ENCODE measurements at regions not wholly inside any gene's neighbourhood (a gene's known extent, or its start where the extent isn't known, plus 50 kb on each side); places are given as distances from the start of the nearest gene placed in this dataset.
"Not testable (repeated sequence)": the region's sequence is repeated elsewhere in the genome, so short reads cannot be mapped to it uniquely, and the experiment has no call there.

DNA sequence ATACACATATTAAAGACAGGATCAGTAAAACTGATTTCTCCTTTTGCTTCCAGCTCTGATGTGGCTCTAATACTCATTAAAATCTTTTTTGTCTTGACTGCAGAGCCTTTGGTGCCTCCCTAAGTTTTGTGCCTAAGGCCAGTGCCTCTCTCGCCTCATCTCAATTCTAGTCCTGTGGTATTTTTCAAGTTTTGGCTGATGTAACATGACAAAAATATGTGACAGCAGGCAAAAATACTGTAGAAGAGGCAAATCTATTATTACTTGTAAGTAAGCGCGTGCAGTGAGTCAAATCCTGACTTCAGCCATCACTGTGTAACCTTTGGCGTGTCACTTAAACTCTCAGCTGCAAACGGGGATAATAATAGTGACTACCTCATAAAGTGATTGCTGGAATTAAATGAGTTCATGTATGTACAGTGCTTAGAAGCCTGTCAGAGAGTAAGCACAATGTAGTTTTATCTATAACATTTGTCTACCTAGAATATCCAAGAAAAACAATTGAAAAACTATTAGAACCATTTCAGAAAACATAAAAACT is 74.0 kb downstream of the MAB21L3 start:
- no peak for DNase-seq (ENCODE audit: low spot score)
- no peak for TF ChIP-seq CTCF (IDR thresholded peaks at IDR 0.05; ENCODE audit: extremely low read depth, insufficient read depth, missing control alignments)
- in situ Hi-C loops (cut with MboI; ENCODE audit: low pct_unique_long_range_greater_than_20kb, low sequenced_read_pairs, unreplicated experiment): no loop called here

- DNase-seq (ENCODE audit: low spot score): no peak
- TF ChIP-seq CTCF (IDR thresholded peaks at IDR 0.05; ENCODE audit: extremely low read depth, insufficient read depth, missing control alignments): no peak
- in situ Hi-C loops (cut with MboI; ENCODE audit: low pct_unique_long_range_greater_than_20kb, low sequenced_read_pairs, unreplicated experiment): no loop called here
Measured at GRCh38 chr1:116189481-116189880, 78.3 kb downstream of the MAB21L3 start.

GRCh38 chr1:116191294-116191693 is 80.1 kb downstream of the MAB21L3 start:
- no peak for TF ChIP-seq CTCF (IDR thresholded peaks at IDR 0.05; ENCODE audit: extremely low read depth, insufficient read depth, missing control alignments)
- no peak for DNase-seq (ENCODE audit: low spot score)
- in situ Hi-C loops (cut with MboI; ENCODE audit: low pct_unique_long_range_greater_than_20kb, low sequenced_read_pairs, unreplicated experiment): no loop called here

DNA sequence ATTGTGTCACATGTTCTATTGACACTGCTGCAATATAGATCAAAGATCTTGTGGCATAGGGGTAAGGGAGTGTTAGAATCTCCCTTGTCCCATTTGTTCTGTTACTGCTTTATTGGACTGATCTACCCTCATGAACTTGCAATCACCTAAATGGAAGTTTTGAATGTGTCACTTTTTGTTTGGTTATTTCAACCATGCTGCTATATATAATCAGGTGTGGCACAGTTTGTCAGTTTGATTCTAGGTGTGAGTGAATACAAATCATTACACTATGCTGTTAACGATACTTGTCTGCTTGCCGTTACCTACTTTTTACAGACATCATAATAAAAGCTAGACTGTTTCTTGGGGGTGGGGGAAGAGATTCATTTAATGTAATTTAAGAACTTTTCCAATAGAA is 82.6 kb downstream of the MAB21L3 start:
- TF ChIP-seq CTCF (IDR thresholded peaks at IDR 0.05; ENCODE audit: extremely low read depth, insufficient read depth, missing control alignments): no peak
- no peak for DNase-seq (ENCODE audit: low spot score)
- in situ Hi-C loops (cut with MboI; ENCODE audit: low pct_unique_long_range_greater_than_20kb, low sequenced_read_pairs, unreplicated experiment): no loop called here

GRCh38 chr1:116194568-116194967 is 83.4 kb downstream of the MAB21L3 start:
- in situ Hi-C loops (cut with MboI; ENCODE audit: low pct_unique_long_range_greater_than_20kb, low sequenced_read_pairs, unreplicated experiment): no loop called here
- TF ChIP-seq CTCF (IDR thresholded peaks at IDR 0.05; ENCODE audit: extremely low read depth, insufficient read depth, missing control alignments): no peak
- DNase-seq (ENCODE audit: low spot score): no peak

- TF ChIP-seq CTCF (IDR thresholded peaks at IDR 0.05; ENCODE audit: extremely low read depth, insufficient read depth, missing control alignments): no peak
- DNase-seq (ENCODE audit: low spot score): no peak
- in situ Hi-C loops (cut with MboI; ENCODE audit: low pct_unique_long_range_greater_than_20kb, low sequenced_read_pairs, unreplicated experiment): no loop called here
Measured at GRCh38 chr1:116195077-116195868, 84.1 kb downstream of the MAB21L3 start.

DNA sequence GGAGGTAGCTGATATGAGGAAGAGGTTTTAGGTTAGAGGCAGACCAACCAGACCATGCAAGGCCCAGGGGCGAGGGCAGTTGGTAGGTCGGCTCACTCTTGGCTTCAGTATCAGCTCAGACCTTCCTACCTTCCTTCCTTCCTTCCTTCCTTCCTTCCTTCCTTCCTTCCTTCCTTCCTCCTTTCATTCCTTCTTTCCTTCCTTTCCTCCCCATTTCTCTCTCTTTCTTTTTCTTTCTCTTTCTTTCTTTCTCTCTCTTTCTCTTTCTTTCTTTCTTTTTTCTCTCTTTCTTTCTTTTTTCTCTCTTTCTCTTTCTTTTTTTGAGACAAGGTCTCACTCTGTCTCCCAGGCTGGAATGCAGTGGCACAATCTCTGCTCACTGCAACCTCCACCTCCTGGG is 89.1 kb downstream of the MAB21L3 start:
- in situ Hi-C loops (cut with MboI; ENCODE audit: low pct_unique_long_range_greater_than_20kb, low sequenced_read_pairs, unreplicated experiment); DNase-seq (ENCODE audit: low spot score): not testable (repeated sequence)
